H9 (cell line): ENCODE measurements at regions not wholly inside any gene's neighbourhood (a gene's known extent, or its start where the extent isn't known, plus 50 kb on each side); places are given as distances from the start of the nearest gene placed in this dataset.

ENCODE experiments used
- DNase-seq: peaks from one replicate; pipeline ENCODE4 v3.0.0-alpha.2; 2017
- H2AFZ ChIP-seq: one replicate; pipeline ENCODE4 v1.6.1; 2013; ENCODE audit warnings: mild to moderate bottlenecking, low read length, control low read depth, moderate library complexity
- H2AK5ac ChIP-seq: 2 replicates; pipeline ENCODE4 v1.6.1; 2013; ENCODE audit warnings: low read length, control low read depth, mixed read lengths; ENCODE audit not compliant: insufficient read length
- H2BK120ac ChIP-seq: one replicate; pipeline ENCODE4 v1.6.1; 2013; ENCODE audit warnings: low read depth, mild to moderate bottlenecking, low read length, control low read depth, inconsistent platforms; ENCODE audit not compliant: poor library complexity, severe bottlenecking
- H2BK12ac ChIP-seq: 2 replicates; pipeline ENCODE4 v1.6.1; 2013; ENCODE audit warnings: low read length, control low read depth, mixed read lengths, low read depth; ENCODE audit not compliant: insufficient read length
- H2BK15ac ChIP-seq: 2 replicates; pipeline ENCODE4 v1.6.1; 2013; ENCODE audit warnings: low read depth, low read length, control low read depth
- H2BK20ac ChIP-seq: one replicate; pipeline ENCODE4 v1.6.1; 2013; ENCODE audit warnings: low read depth, mild to moderate bottlenecking, low read length, control low read depth, inconsistent platforms; ENCODE audit not compliant: poor library complexity, severe bottlenecking
- H2BK5ac ChIP-seq: 2 replicates; pipeline ENCODE4 v1.6.1; 2013; ENCODE audit warnings: low read length, control low read depth, mixed read lengths; ENCODE audit not compliant: insufficient read length
- H3K14ac ChIP-seq: 2 replicates; pipeline ENCODE4 v1.6.1; 2013; ENCODE audit warnings: low read length, control low read depth; ENCODE audit not compliant: insufficient read depth
- H3K18ac ChIP-seq: 2 replicates; pipeline ENCODE4 v1.6.1; 2013; ENCODE audit warnings: low read depth, mild to moderate bottlenecking, mixed read lengths, low read length, control low read depth; ENCODE audit not compliant: insufficient read length
- H3K23ac ChIP-seq: 2 replicates; pipeline ENCODE4 v1.6.1; 2013; ENCODE audit warnings: low read length, control low read depth, mixed read lengths, low read depth; ENCODE audit not compliant: insufficient read length
- H3K23me2 ChIP-seq: 2 replicates; pipeline ENCODE4 v1.6.1; 2013; ENCODE audit warnings: low read depth, mild to moderate bottlenecking, mixed read lengths, low read length, control low read depth; ENCODE audit not compliant: insufficient read length, poor library complexity, severe bottlenecking
- H3K27ac ChIP-seq: 2 replicates; pipeline ENCODE4 v1.5.1; 2013; ENCODE audit warnings: low read length, control low read depth, mixed read lengths, low read depth; ENCODE audit not compliant: insufficient read length
- H3K27me3 ChIP-seq: 2 replicates; pipeline ENCODE4 v1.6.1; 2013; ENCODE audit warnings: low read length, control low read depth, inconsistent platforms; ENCODE audit not compliant: insufficient read depth
- H3K4ac ChIP-seq: 2 replicates; pipeline ENCODE4 v1.6.1; 2013; ENCODE audit warnings: low read depth, mild to moderate bottlenecking, control low read depth, inconsistent platforms, low read length, moderate library complexity
- H3K4me1 ChIP-seq: 2 replicates; pipeline ENCODE4 v1.6.1; 2013; ENCODE audit warnings: low read length, control low read depth, inconsistent platforms; ENCODE audit not compliant: insufficient read depth
- H3K4me2 ChIP-seq: 2 replicates; pipeline ENCODE4 v1.6.1; 2013; ENCODE audit warnings: low read length, control low read depth, mixed read lengths; ENCODE audit not compliant: insufficient read length, insufficient read depth
- H3K56ac ChIP-seq: 2 replicates; pipeline ENCODE4 v1.6.1; 2013; ENCODE audit warnings: low read depth, mild to moderate bottlenecking, mixed read lengths, low read length, control low read depth; ENCODE audit not compliant: insufficient read length
- H3K79me1 ChIP-seq: 2 replicates; pipeline ENCODE4 v1.6.1; 2013; ENCODE audit warnings: low read depth, mild to moderate bottlenecking, moderate library complexity, low read length, control low read depth, inconsistent platforms; ENCODE audit not compliant: insufficient read depth, poor library complexity, severe bottlenecking
- H3K79me2 ChIP-seq: 2 replicates; pipeline ENCODE4 v1.6.1; 2013; ENCODE audit warnings: low read length, control low read depth, inconsistent platforms; ENCODE audit not compliant: insufficient read depth
- H3K9ac ChIP-seq: 2 replicates; pipeline ENCODE4 v1.6.1; 2013; ENCODE audit warnings: low read length, control low read depth, mixed read lengths; ENCODE audit not compliant: insufficient read length; ENCODE audit errors: extremely low read depth
- H3K9me3 ChIP-seq: one replicate; pipeline ENCODE4 v1.6.1; 2013; ENCODE audit warnings: low read depth, low read length, inconsistent platforms; ENCODE audit not compliant: control insufficient read depth
- H3T11ph ChIP-seq: one replicate; pipeline ENCODE4 v1.6.1; 2013; ENCODE audit warnings: mild to moderate bottlenecking, low read length, control low read depth, inconsistent platforms
- H4K20me1 ChIP-seq: one replicate; pipeline ENCODE4 v1.6.1; 2013; ENCODE audit not compliant: control insufficient read depth, insufficient read length, insufficient read depth
- H4K5ac ChIP-seq: 2 replicates; pipeline ENCODE4 v1.6.1; 2013; ENCODE audit warnings: low read depth, mild to moderate bottlenecking, mixed read lengths, low read length, control low read depth; ENCODE audit not compliant: insufficient read length
- H4K8ac ChIP-seq: replicated peaks from 2 replicates; pipeline ENCODE4 v1.6.1; 2013; ENCODE audit warnings: low read length, control low read depth, mixed read lengths, low read depth; ENCODE audit not compliant: insufficient read length
- H4K91ac ChIP-seq: 2 replicates; pipeline ENCODE4 v1.6.1; 2013; ENCODE audit warnings: low read depth, mild to moderate bottlenecking, moderate library complexity, mixed read lengths, low read length, control low read depth; ENCODE audit not compliant: insufficient read length
- H3K27ac Mint-ChIP-seq, 3 experiments: 2 replicates in 2 of 3; 3 replicates in 1 of 3; pipeline ENCODE4 v1.8.0; 2020 to 2021; ENCODE audit warnings: mixed read lengths in 3 of 3, mild to moderate bottlenecking in 1 of 3, moderate library complexity in 1 of 3
- H3K27me3 Mint-ChIP-seq: 2 replicates; pipeline ENCODE4 v1.8.0; 2021; ENCODE audit warnings: low read depth, mild to moderate bottlenecking, moderate library complexity, mixed read lengths
- H3K36me3 Mint-ChIP-seq, 3 experiments: 2 replicates in 2 of 3; 3 replicates in 1 of 3; pipeline ENCODE4 v1.8.0; 2020 to 2021; ENCODE audit warnings: low read depth in 3 of 3, mixed read lengths in 3 of 3; ENCODE audit not compliant: insufficient read depth in 1 of 3
- H3K4me1 Mint-ChIP-seq, 2 experiments: 2 replicates each; pipeline ENCODE4 v1.8.0; 2020; ENCODE audit warnings: mixed read lengths in 2 of 2
- H3K4me3 Mint-ChIP-seq, 2 experiments: 2 replicates in 1 of 2; 3 replicates in 1 of 2; pipeline ENCODE4 v1.8.0; 2020 to 2021; ENCODE audit warnings: mild to moderate bottlenecking in 2 of 2, mixed read lengths in 2 of 2, moderate library complexity in 1 of 2
- H3K9me3 Mint-ChIP-seq, 2 experiments: 2 replicates in 1 of 2; 3 replicates in 1 of 2; pipeline ENCODE4 v1.8.0; 2020; ENCODE audit warnings: mild to moderate bottlenecking in 2 of 2, mixed read lengths in 2 of 2, moderate library complexity in 1 of 2
- CTCF ChIP-seq: fragments of 200-600 bp; sonication (generic); conservative IDR thresholded peaks from 3 replicates; pipeline ENCODE4 v1.8.0; 2021; ENCODE audit warnings: antibody characterized with exemption, mild to moderate bottlenecking
- WGBS: extraction: QIAGEN DNeasy Blood & Tissue Kit; methylation state at CpG from one replicate; pipeline ENCODE4 v1.1.7; 2013; ENCODE audit warnings: missing lambda C conversion rate, low lambda C conversion rate, mixed read lengths; ENCODE audit not compliant: insufficient read length; ENCODE audit errors: extremely low coverage; 5-methylcytosine and 5-hydroxymethylcytosine counted together

- Mint-ChIP-seq H3K27ac (peak overlapping the region; percentile 89 to 98 (median 97)), H3K36me3 (peaks cover 6 to 27% (median 18%) of the 10 kb centered on the region in 3 experiments; a peak in 6 of 7 replicates), H3K4me3 (peak overlapping the region; percentile 41 to 71), H3K9me3 (peaks cover 22% of the 10 kb centered on the region in 2 experiments), H3K27me3 (peaks cover 6% of the 10 kb centered on the region), H3K4me1 (peaks cover 27 to 28% of the 10 kb centered on the region in 2 experiments)
- H3K14ac ChIP-seq, result no peak overlapping the region
- no peak overlapping the region for H4K5ac ChIP-seq
- H3K18ac ChIP-seq, result peak overlapping the region; percentile 5
- no peak overlapping the region for H2AK5ac ChIP-seq
- H4K20me1 ChIP-seq, result no peaks in the 10 kb centered on the region
- H3K9me3 ChIP-seq, result no peaks in the 10 kb centered on the region
- H3K4me2 ChIP-seq, result peak overlapping the region; percentile 1
- H4K8ac ChIP-seq, result no peak overlapping the region
- no peak overlapping the region for H2BK12ac ChIP-seq
- no peak overlapping the region for H2AFZ ChIP-seq
- H3K23me2 ChIP-seq, result no peaks in the 10 kb centered on the region
- no peak overlapping the region for H2BK15ac ChIP-seq
- H3K4ac ChIP-seq, result no peak overlapping the region
- H3K23ac ChIP-seq, result no peak overlapping the region
- H2BK20ac ChIP-seq, result peak overlapping the region; percentile 77
- H3K27ac ChIP-seq, result peak overlapping the region; percentile 22
- no peaks in the 10 kb centered on the region; the same call in 1 of the 2 replicates for H3K4me1 ChIP-seq
- peak overlapping the region; percentile 67 for H3T11ph ChIP-seq
- H4K91ac ChIP-seq, result no peak overlapping the region
- no peak overlapping the region for H2BK5ac ChIP-seq
- no peaks in the 10 kb centered on the region for H3K27me3 ChIP-seq
- DNase-seq, result peak; percentile 94
- no peak for TF ChIP-seq CTCF
- no peaks in the 10 kb centered on the region for H3K79me2 ChIP-seq
- no peak overlapping the region for H3K56ac ChIP-seq
- no peak overlapping the region for H2BK120ac ChIP-seq
- no peaks in the 10 kb centered on the region for H3K79me1 ChIP-seq
- WGBS, result no CpG with 5 or more reads among the region's 11 CpGs
- no peak overlapping the region for H3K9ac ChIP-seq
These were observed 124.0 kb downstream of the DYRK2 start for GRCh38 chr12:67772267-67773169.
